DND-41 (cell line): ENCODE measurements at regions not wholly inside any gene's neighbourhood (a gene's known extent, or its start where the extent isn't known, plus 50 kb on each side); places are given as distances from the start of the nearest gene placed in this dataset.

Source experiments
- CTCF ChIP-seq: IDR thresholded peaks from 2 replicates; pipeline ENCODE4 v1.5.1; 2012; ENCODE audit warnings: borderline replicate concordance, low read length, moderate library complexity, mild to moderate bottlenecking; ENCODE audit not compliant: poor library complexity, severe bottlenecking; ENCODE audit errors: extremely low read depth
- EZH2 ChIP-seq: IDR thresholded peaks from 3 replicates; pipeline ENCODE4 v1.6.1; 2012; ENCODE audit warnings: borderline replicate concordance, low read depth, mild to moderate bottlenecking, moderate library complexity, low read length, inconsistent platforms; ENCODE audit not compliant: severe bottlenecking

- TF ChIP-seq CTCF (no peak), EZH2 (no peak)
Observed at GRCh38 chr2:207300817-207301216, 135.1 kb upstream of the KLF7 start.
